Lower leg skin (tissue), 3 donors: ENCODE measurements at regions not wholly inside any gene's neighbourhood (a gene's known extent, or its start where the extent isn't known, plus 50 kb on each side); places are given as distances from the start of the nearest gene placed in this dataset.

Experiments
- POLR2A ChIP-seq, 2 donors: fragments of 450-650 bp; IDR thresholded peaks; one replicate each; pipeline ENCODE4 v1.6.1; 2016 to 2017; ENCODE audit warnings: antibody characterized with exemption in 2 of 2, mild to moderate bottlenecking in 1 of 2, moderate library complexity in 1 of 2
- TF ChIP-seq, protein P1 (sequence below), 3 donors: fragments of 450-650 bp; IDR thresholded peaks; one replicate each; pipeline ENCODE4 v1.5.1; 2016; ENCODE audit warnings: antibody characterized with exemption in 3 of 3, mild to moderate bottlenecking in 3 of 3, moderate library complexity in 2 of 3

GRCh38 chr12:83196694-83197350 lies 510.1 kb downstream of the TMTC2 start:
- TF ChIP-seq, protein P1, sequence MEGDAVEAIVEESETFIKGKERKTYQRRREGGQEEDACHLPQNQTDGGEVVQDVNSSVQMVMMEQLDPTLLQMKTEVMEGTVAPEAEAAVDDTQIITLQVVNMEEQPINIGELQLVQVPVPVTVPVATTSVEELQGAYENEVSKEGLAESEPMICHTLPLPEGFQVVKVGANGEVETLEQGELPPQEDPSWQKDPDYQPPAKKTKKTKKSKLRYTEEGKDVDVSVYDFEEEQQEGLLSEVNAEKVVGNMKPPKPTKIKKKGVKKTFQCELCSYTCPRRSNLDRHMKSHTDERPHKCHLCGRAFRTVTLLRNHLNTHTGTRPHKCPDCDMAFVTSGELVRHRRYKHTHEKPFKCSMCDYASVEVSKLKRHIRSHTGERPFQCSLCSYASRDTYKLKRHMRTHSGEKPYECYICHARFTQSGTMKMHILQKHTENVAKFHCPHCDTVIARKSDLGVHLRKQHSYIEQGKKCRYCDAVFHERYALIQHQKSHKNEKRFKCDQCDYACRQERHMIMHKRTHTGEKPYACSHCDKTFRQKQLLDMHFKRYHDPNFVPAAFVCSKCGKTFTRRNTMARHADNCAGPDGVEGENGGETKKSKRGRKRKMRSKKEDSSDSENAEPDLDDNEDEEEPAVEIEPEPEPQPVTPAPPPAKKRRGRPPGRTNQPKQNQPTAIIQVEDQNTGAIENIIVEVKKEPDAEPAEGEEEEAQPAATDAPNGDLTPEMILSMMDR (IDR thresholded peaks at IDR 0.05), result no peak
- no peak for TF ChIP-seq POLR2A (IDR thresholded peaks at IDR 0.05)
